ENCODE measurements at regions not wholly inside any gene's neighbourhood (a gene's known extent, or its start where the extent isn't known, plus 50 kb on each side); places are given as distances from the start of the nearest gene placed in this dataset.

- TF ChIP-seq CTCF (IDR thresholded peaks at IDR 0.05): no peak
These were observed 490.0 kb downstream of the EDEM1 start for GRCh38 chr3:5677555-5677954.

GRCh38 chr3:5678248-5678647 is 490.7 kb downstream of the EDEM1 start:
- intact Hi-C loops (cut with DNase I): no loop called here
- WGBS, 2 donors: 76 to 83% methylated on average over 2 of the region's 2 CpGs

More at GRCh38 chr3:5677555-5677954, 490.0 kb downstream of the EDEM1 start:
- WGBS, 2 donors: 77 to 92% methylated on average over 6 of the region's 6 CpGs
- no peak for ATAC-seq
- no peak overlapping the region for H3K4me3 ChIP-seq
- H3K27ac ChIP-seq: no peak overlapping the region
- intact Hi-C loops (cut with DNase I): no loop called here
- no peaks in the 10 kb centered on the region for H3K4me1 ChIP-seq
- H3K36me3 ChIP-seq: no peaks in the 10 kb centered on the region
- no peak for DNase-seq
- H3K9me3 ChIP-seq: peaks cover 0 to 17% (median 0%) of the 10 kb centered on the region in 11 donors
- no peaks in the 10 kb centered on the region for H3K27me3 ChIP-seq

GRCh38 chr3:5678844-5679243 is 491.3 kb downstream of the EDEM1 start:
- H3K27ac ChIP-seq: no peak overlapping the region
- DNase-seq: no peak
- WGBS, 2 donors: 62 to 72% methylated on average over 5 of the region's 5 CpGs
- H3K27me3 ChIP-seq: no peaks in the 10 kb centered on the region
- intact Hi-C loops (cut with DNase I): no loop called here
- no peaks in the 10 kb centered on the region for H3K4me1 ChIP-seq
- H3K9me3 ChIP-seq: peaks cover 0 to 17% (median 0%) of the 10 kb centered on the region in 11 donors
- no peaks in the 10 kb centered on the region for H3K36me3 ChIP-seq
- TF ChIP-seq CTCF (IDR thresholded peaks at IDR 0.05): no peak
- no peak overlapping the region for H3K4me3 ChIP-seq
- ATAC-seq: no peak

More at GRCh38 chr3:5678248-5678647, 490.7 kb downstream of the EDEM1 start:
- Histone ChIP-seq H3K9me3 (peaks cover 0 to 17% (median 0%) of the 10 kb centered on the region in 11 donors), H3K36me3 (no peaks in the 10 kb centered on the region), H3K27ac (no peak overlapping the region), H3K27me3 (no peaks in the 10 kb centered on the region), H3K4me3 (no peak overlapping the region), H3K4me1 (no peaks in the 10 kb centered on the region)
- TF ChIP-seq CTCF (IDR thresholded peaks at IDR 0.05): no peak
- DNase-seq: no peak
- no peak for ATAC-seq

GRCh38 chr3:5687230-5687629 is 499.7 kb downstream of the EDEM1 start:
- H3K9me3 ChIP-seq: peaks cover 0 to 29% (median 14%) of the 10 kb centered on the region in 11 donors
- no peak overlapping the region for H3K4me3 ChIP-seq
- no peak for ATAC-seq
- H3K27me3 ChIP-seq: no peaks in the 10 kb centered on the region
- no peaks in the 10 kb centered on the region for H3K4me1 ChIP-seq
- no peak for TF ChIP-seq CTCF (IDR thresholded peaks at IDR 0.05)
- H3K27ac ChIP-seq: no peak overlapping the region
- intact Hi-C loops (cut with DNase I): no loop called here
- H3K36me3 ChIP-seq: no peaks in the 10 kb centered on the region
- DNase-seq: no peak
- 59 to 64% methylated on average over 3 of the region's 3 CpGs for WGBS, 2 donors

All from heart right ventricle (tissue), 16 donors.